HepG2 (cell line): ENCODE measurements at regions not wholly inside any gene's neighbourhood (a gene's known extent, or its start where the extent isn't known, plus 50 kb on each side); places are given as distances from the start of the nearest gene placed in this dataset.

Experiments
- TF ChIP-seq, protein P1 (sequence below): sonication (generic); formaldehyde crosslinking; IDR thresholded peaks from 2 replicates; pipeline ENCODE4 v1.5.0; 2020; ENCODE audit warnings: missing genetic modification reagents, mild to moderate bottlenecking, borderline replicate concordance
- TF ChIP-seq, protein P2 (sequence below): sonication (generic); formaldehyde crosslinking; conservative IDR thresholded peaks from 2 replicates; pipeline ENCODE4 v1.8.0; 2022; ENCODE audit warnings: mild to moderate bottlenecking, moderate library complexity, missing genetic modification reagents
- TF ChIP-seq, protein P3 (sequence below): IDR thresholded peaks from 2 replicates; pipeline ENCODE4 v1.6.1; 2016; ENCODE audit warnings: control low read depth

DNA sequence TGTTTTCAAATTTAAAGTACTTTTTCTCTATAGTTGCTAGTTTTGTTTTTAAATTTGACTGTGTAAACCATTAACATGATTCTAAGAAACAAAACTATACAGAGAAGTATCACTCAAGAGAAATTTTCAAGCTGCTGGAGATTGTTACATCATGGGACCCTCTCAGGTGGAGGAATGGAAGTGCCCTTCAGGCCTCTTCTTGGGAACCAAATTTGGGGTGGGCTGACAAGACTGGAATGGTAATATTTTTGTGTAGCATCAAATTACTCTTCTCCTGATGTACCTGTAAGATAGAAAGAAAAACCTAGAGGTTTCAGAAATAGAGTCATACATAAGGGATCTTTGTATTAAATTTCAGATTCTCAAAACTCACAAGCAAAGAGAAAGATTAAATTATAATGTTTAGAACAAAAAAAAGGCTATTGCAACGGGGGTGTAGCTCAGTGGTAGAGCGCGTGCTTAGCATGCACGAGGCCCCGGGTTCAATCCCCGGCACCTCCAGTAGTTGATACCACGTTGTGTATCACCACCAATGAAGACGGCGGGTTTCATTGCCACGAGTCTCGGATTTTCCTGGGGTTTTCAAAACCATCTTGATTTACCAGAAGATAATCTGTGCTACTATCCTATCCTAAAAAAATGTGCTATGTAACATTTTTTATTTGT, 193.7 kb downstream of the GPX5 start:
- TF ChIP-seq, protein P1, sequence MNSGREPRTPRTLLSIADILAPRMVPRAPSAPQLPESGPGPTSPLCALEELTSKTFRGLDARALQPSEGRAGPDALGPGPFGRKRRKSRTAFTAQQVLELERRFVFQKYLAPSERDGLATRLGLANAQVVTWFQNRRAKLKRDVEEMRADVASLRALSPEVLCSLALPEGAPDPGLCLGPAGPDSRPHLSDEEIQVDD (CRISPR knock-in tag): no peak
- TF ChIP-seq, protein P2, sequence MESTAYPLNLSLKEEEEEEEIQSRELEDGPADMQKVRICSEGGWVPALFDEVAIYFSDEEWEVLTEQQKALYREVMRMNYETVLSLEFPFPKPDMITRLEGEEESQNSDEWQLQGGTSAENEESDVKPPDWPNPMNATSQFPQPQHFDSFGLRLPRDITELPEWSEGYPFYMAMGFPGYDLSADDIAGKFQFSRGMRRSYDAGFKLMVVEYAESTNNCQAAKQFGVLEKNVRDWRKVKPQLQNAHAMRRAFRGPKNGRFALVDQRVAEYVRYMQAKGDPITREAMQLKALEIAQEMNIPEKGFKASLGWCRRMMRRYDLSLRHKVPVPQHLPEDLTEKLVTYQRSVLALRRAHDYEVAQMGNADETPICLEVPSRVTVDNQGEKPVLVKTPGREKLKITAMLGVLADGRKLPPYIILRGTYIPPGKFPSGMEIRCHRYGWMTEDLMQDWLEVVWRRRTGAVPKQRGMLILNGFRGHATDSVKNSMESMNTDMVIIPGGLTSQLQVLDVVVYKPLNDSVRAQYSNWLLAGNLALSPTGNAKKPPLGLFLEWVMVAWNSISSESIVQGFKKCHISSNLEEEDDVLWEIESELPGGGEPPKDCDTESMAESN (CRISPR knock-in tag): no peak
- TF ChIP-seq, protein P3, sequence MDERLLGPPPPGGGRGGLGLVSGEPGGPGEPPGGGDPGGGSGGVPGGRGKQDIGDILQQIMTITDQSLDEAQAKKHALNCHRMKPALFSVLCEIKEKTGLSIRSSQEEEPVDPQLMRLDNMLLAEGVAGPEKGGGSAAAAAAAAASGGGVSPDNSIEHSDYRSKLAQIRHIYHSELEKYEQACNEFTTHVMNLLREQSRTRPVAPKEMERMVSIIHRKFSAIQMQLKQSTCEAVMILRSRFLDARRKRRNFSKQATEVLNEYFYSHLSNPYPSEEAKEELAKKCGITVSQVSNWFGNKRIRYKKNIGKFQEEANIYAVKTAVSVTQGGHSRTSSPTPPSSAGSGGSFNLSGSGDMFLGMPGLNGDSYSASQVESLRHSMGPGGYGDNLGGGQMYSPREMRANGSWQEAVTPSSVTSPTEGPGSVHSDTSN (CRISPR knock-in tag): no peak
